Caco-2 (cell line): ENCODE measurements at regions not wholly inside any gene's neighbourhood (a gene's known extent, or its start where the extent isn't known, plus 50 kb on each side); places are given as distances from the start of the nearest gene placed in this dataset.
"Not testable (repeated sequence)": the region's sequence is repeated elsewhere in the genome, so short reads cannot be mapped to it uniquely, and the experiment has no call there.

ENCODE experiments used
- BruUV-seq: library from RNA; stranded (reverse); fragments of 400-500 nt; replicated peaks from 2 replicates; lab custom pipeline; 2021; lab: Mats Ljungman, UMichigan
- CTCF ChIA-PET: fragments of 300-600 bp; sonication (Branson Sonifier 250); formaldehyde crosslinking; loops from one replicate; lab custom pipeline; 2022; ENCODE audit warnings: antibody characterized with exemption; lab: Charles Lee
- POLR2A ChIA-PET: fragments of 300-600 bp; sonication (Branson Sonifier 250); formaldehyde crosslinking; loops from one replicate; lab custom pipeline; 2022; ENCODE audit warnings: antibody characterized with exemption; lab: Charles Lee
- DNase-seq, 2 experiments: peaks; one replicate each; pipeline versions ENCODE4 v3.0.0 to v3.0.0-alpha.2; 2020 to 2022
- H3K27me3 ChIP-seq: replicated peaks from 2 replicates; pipeline ENCODE4 v1.6.0; 2011; ENCODE audit warnings: low read length; ENCODE audit not compliant: control insufficient read depth, insufficient read depth
- H3K36me3 ChIP-seq: 2 replicates; pipeline ENCODE4 v1.5.1; 2011; ENCODE audit warnings: low read length; ENCODE audit not compliant: control insufficient read depth, insufficient read depth
- H3K4me1 ChIP-seq: fragments of 250-450 bp; sonication (Bioruptor Pico); 2 replicates; pipeline ENCODE4 v1.5.1; 2020; ENCODE audit warnings: mild to moderate bottlenecking
- H3K4me3 ChIP-seq: 2 replicates; pipeline ENCODE4 v1.5.1; 2011; ENCODE audit warnings: low read depth, mild to moderate bottlenecking, control low read depth, low read length
- H3K9me3 ChIP-seq: fragments of 250-450 bp; sonication (Bioruptor Pico); 2 replicates; pipeline ENCODE4 v1.5.1; 2020; ENCODE audit warnings: mild to moderate bottlenecking, moderate library complexity
- H3K27ac Mint-ChIP-seq: one replicate; pipeline ENCODE4 v1.8.0; 2022; ENCODE audit warnings: mixed read lengths; ENCODE audit not compliant: unreplicated experiment
- H3K27me3 Mint-ChIP-seq: one replicate; pipeline ENCODE4 v1.8.0; 2022; ENCODE audit warnings: mixed read lengths; ENCODE audit not compliant: insufficient read depth, unreplicated experiment
- H3K36me3 Mint-ChIP-seq: one replicate; pipeline ENCODE4 v1.8.0; 2022; ENCODE audit warnings: mild to moderate bottlenecking, mixed read lengths; ENCODE audit not compliant: insufficient read depth, unreplicated experiment
- H3K4me1 Mint-ChIP-seq: one replicate; pipeline ENCODE4 v1.8.0; 2022; ENCODE audit warnings: low read depth, mixed read lengths; ENCODE audit not compliant: unreplicated experiment
- H3K4me3 Mint-ChIP-seq: one replicate; pipeline ENCODE4 v1.8.0; 2022; ENCODE audit warnings: mild to moderate bottlenecking, moderate library complexity, mixed read lengths; ENCODE audit not compliant: unreplicated experiment
- H3K9me3 Mint-ChIP-seq: one replicate; pipeline ENCODE4 v1.8.0; 2022; ENCODE audit warnings: mixed read lengths; ENCODE audit not compliant: unreplicated experiment
- intact Hi-C: fragments of 100-400 bp; cut with micrococcal nuclease; formaldehyde crosslinking; loops from one replicate; pipeline ENCODE4 v1.10.0; 2022; ENCODE audit not compliant: unreplicated experiment
- TF ChIP-seq, protein P1 (sequence below), 2 experiments: fragments of 200-600 bp in 1 of 2; IDR thresholded peaks; 1 replicate in 1 of 2; 2 replicates in 1 of 2; pipeline versions ENCODE4 v1.5.1 to v1.8.0; 2011 to 2022; ENCODE audit warnings: antibody characterized with exemption in 1 of 2, control low read depth in 1 of 2, inconsistent platforms in 1 of 2, low read depth in 1 of 2, low read length in 1 of 2, mild to moderate bottlenecking in 1 of 2, moderate library complexity in 1 of 2; ENCODE audit not compliant: insufficient read depth in 1 of 2, severe bottlenecking in 1 of 2, unreplicated experiment in 1 of 2

DNA sequence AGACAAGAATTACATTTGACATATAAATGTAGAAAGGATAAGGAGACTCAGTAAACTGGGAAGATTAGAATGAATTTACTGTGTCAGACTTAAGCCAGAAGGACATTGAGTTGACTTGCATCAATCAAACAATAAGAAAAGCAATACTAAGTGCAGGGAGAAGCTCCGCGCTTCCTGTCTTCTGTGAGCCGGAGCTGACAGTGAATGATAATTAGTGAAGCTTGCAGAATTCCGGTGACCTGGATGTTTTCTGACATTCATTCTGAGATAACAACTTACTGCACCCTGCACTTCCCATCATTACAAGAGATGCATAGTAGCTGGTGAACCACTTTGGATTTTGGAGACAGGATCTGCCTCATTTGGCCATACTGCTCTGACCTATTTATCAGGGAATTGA is 469.2 kb upstream of the PCDH20 start:
- Histone ChIP-seq H3K36me3 (no peaks in the 10 kb centered on the region), H3K4me3 (no peak overlapping the region), H3K27me3 (no peaks in the 10 kb centered on the region), H3K9me3 (peaks cover 3% of the 10 kb centered on the region; the same call in 1 of the 2 replicates), H3K4me1 (no peaks in the 10 kb centered on the region)
- H3K27me3 Mint-ChIP-seq = peaks cover 2% of the 10 kb centered on the region
- BruUV-seq = no TSS peak
- intact Hi-C loops = no loop called here
- no peaks in the 10 kb centered on the region for H3K36me3 Mint-ChIP-seq
- no peaks in the 10 kb centered on the region for H3K4me1 Mint-ChIP-seq
- POLR2A ChIA-PET = no interaction called here
- CTCF ChIA-PET = no interaction called here
- no peak overlapping the region for H3K4me3 Mint-ChIP-seq
- H3K9me3 Mint-ChIP-seq = no peaks in the 10 kb centered on the region
- H3K27ac Mint-ChIP-seq = no peak overlapping the region
- no peak for DNase-seq
- TF ChIP-seq, protein P1, sequence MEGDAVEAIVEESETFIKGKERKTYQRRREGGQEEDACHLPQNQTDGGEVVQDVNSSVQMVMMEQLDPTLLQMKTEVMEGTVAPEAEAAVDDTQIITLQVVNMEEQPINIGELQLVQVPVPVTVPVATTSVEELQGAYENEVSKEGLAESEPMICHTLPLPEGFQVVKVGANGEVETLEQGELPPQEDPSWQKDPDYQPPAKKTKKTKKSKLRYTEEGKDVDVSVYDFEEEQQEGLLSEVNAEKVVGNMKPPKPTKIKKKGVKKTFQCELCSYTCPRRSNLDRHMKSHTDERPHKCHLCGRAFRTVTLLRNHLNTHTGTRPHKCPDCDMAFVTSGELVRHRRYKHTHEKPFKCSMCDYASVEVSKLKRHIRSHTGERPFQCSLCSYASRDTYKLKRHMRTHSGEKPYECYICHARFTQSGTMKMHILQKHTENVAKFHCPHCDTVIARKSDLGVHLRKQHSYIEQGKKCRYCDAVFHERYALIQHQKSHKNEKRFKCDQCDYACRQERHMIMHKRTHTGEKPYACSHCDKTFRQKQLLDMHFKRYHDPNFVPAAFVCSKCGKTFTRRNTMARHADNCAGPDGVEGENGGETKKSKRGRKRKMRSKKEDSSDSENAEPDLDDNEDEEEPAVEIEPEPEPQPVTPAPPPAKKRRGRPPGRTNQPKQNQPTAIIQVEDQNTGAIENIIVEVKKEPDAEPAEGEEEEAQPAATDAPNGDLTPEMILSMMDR (IDR thresholded peaks at IDR 0.05; ENCODE audit: insufficient read depth in 1 of 2, low read depth in 1 of 2, low read length in 1 of 2, severe bottlenecking in 1 of 2, unreplicated experiment in 1 of 2) = no peak

DNA sequence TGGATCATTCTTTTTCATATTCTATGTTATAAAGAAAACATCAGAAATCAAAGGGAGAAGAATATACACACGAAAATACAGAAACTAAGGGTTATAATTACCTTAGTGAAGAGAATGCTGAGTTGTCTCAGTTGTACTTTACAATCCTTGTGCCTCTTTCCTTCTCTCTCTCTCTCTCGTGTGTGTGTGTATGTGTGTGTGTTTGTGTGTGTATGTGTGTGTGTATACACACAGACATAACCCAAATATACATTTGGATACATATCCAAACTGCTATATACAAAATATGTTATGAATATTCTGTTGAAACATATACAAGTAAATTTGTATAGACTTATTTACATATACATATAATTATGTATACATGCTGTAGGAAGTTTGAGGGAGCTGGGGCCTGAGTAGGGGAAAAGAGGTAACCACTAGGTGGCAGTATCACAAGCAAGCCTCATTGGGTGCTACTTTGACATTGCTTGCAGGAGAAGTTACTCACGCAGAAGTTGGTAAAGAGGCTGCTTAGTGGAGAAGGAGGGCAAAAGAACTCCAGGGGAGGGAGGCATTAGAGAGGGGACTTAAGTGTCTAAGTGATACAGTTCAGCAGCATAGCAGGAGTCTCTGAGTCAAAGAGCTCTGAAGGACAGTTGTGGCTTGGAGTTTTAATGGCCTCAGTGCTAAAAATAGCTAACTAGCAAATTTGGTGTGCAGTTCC is 465.1 kb upstream of the PCDH20 start:
- peaks cover 24% of the 10 kb centered on the region for H3K9me3 Mint-ChIP-seq
- ChIA-PET CTCF (interaction anchor here (1.9 kb wide), 1 partner anchor 73 kb away, joined by 16 read pairs; no protein-coding TSS in a partner anchor), POLR2A (no interaction called here)

DNA sequence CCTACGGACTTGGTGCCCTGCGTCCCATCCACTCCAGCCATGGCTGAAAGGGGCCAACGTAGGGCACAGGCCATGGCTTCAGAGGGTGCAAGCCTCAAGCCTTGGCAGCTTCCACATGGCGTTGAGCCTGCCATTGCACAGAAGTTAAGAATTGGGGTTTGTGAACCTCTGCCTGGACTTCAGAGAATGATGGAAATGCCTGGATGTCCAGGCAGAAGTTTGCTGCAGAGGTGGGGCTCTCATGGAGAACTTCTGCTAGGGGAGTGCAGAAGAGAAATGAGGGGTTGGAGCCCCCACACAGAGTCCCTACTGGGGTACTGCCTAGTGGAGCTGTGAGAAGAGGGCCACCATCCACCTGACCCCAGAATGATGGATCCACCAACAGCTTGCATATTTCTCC is 462.9 kb upstream of the PCDH20 start:
- H3K9me3 ChIP-seq, DNase-seq, BruUV-seq, H3K4me1 ChIP-seq, intact Hi-C loops, H3K36me3 ChIP-seq, CTCF ChIA-PET, H3K36me3 Mint-ChIP-seq, POLR2A ChIA-PET, H3K27me3 Mint-ChIP-seq, H3K4me3 Mint-ChIP-seq, H3K27me3 ChIP-seq, H3K4me1 Mint-ChIP-seq, H3K4me3 ChIP-seq, H3K27ac Mint-ChIP-seq: not testable (repeated sequence)
- peaks cover 30% of the 10 kb centered on the region for H3K9me3 Mint-ChIP-seq

More for the DNA sequence above, 465.1 kb upstream of the PCDH20 start:
- DNase-seq = peak; percentile 48 to 62
- peaks cover 6% of the 10 kb centered on the region; the same call in 1 of the 2 replicates for H3K9me3 ChIP-seq
- no peaks in the 10 kb centered on the region for H3K36me3 ChIP-seq
- H3K4me1 Mint-ChIP-seq = no peaks in the 10 kb centered on the region
- intact Hi-C loops = loop anchor here (1.0 kb wide), 2 partner anchors 74 to 478 kb away; no protein-coding TSS in a partner anchor
- no peak overlapping the region for H3K4me3 ChIP-seq
- BruUV-seq = no TSS peak
- no peak overlapping the region for H3K27ac Mint-ChIP-seq
- TF ChIP-seq, protein P1 (IDR thresholded peaks at IDR 0.05; ENCODE audit: insufficient read depth in 1 of 2, low read depth in 1 of 2, low read length in 1 of 2, severe bottlenecking in 1 of 2, unreplicated experiment in 1 of 2) = peak; percentile 52 to 70
- H3K27me3 Mint-ChIP-seq = peaks cover 2% of the 10 kb centered on the region
- H3K4me3 Mint-ChIP-seq = no peak overlapping the region
- H3K36me3 Mint-ChIP-seq = no peaks in the 10 kb centered on the region
- H3K27me3 ChIP-seq = no peaks in the 10 kb centered on the region
- H3K4me1 ChIP-seq = no peaks in the 10 kb centered on the region
